T-helper 1 cell treated with Interleukin-12 subunit alpha and Interleukin-12 subunit beta and Interleukin-4 antibody, amounts not matched to agents 30 ng/mL and 1 ng/mL, for 36 hours (primary cell): ENCODE measurements at regions not wholly inside any gene's neighbourhood (a gene's known extent, or its start where the extent isn't known, plus 50 kb on each side); places are given as distances from the start of the nearest gene placed in this dataset.
"Not testable (repeated sequence)": the region's sequence is repeated elsewhere in the genome, so short reads cannot be mapped to it uniquely, and the experiment has no call there.

Source experiments
- intact Hi-C: fragments of 100-400 bp; cut with micrococcal nuclease; formaldehyde crosslinking; loops from one replicate; pipeline ENCODE4 v1.15.1; 2024

DNA sequence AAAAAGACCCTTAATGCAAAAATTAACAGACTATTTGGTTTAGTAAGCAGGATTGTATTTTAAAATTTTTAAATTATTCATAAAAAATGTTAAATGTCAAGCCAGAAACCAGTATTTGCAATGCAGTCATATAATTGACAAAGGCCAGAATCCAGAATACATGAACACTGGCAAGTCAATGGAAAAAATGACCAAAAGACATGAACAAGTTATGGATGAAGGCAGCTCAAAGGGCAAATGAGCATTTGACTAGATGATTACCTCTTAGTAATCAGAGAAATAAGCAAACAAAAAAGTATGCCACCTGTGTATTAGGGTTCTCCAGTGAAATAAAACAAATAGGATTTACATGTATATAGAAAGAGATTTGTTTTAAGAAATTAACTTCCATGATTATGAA lies 80.9 kb upstream of the PLGLB2 start:
- intact Hi-C loops = not testable (repeated sequence)

- intact Hi-C loops = not testable (repeated sequence)
These were observed 79.5 kb upstream of the PLGLB2 start for GRCh38 chr2:87668361-87668760.

DNA sequence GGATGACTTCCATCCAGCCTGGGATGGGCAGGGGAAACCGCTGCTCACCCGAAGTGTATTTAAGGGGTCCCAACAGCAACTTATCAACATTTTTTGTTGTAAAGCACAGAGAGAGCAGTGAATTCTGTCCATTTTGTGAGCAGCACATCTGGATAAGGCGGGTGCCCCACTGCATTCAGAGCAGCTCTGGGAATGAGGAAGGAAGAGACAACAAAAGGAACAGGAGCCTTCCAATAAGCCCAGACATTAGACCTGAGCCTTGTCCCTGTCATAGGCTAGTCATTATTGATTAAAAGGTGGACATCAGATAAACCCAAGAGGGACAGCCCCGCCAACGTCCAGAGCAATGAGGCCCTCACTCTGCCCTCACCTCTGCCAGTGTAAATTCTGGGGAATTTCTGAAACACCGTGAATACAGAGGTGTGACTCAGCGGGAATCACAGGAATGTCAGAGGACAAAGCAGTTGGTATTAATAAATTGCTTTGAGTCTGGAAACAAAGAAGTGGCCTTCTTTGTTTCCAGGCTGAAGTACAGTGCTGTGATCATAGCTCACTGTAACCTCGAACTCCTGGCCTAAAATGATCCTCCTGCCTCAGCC lies 78.2 kb upstream of the PLGLB2 start:
- intact Hi-C loops = not testable (repeated sequence)

DNA sequence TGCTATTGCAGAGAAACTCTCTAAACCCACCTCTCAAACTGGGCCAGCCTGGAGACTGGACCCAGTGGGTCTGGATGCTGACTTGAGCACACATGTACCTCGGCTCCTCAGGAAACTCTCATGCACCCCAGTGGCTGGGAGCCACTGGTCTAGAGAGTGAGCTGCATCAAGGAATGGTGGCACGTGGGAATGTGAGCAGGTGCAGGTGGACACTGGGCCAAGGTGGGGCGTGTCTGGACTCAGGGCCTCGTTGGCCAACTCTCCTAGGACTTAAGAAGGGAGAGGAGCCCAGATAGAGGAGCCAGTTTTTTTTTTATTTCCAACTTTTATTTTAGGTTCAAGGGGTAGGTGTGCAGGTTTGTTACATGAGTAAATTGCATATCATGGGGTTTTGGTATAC lies 75.5 kb upstream of the PLGLB2 start:
- intact Hi-C loops = not testable (repeated sequence)

- intact Hi-C loops = not testable (repeated sequence)
These were observed 73.2 kb upstream of the PLGLB2 start for GRCh38 chr2:87674729-87675128.

DNA sequence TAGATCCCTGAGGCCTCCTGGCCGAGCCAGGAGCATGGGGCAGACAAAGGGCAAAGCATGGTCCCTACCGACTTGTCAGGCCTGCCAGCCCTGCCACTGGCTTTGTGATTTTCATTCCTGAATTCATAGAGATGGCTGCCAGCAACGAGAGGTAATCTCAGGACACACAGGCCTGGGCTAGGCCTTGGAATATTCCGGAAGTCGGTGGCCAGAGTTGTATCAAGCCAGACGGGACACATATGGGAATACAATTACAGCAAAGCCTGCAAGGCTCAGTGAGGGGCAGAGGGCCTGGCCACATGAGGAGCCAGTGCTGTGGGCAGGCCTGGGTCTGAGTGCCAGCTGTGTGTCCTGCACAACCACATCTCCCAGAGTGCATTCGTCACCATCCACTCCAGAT lies 72.4 kb upstream of the PLGLB2 start:
- intact Hi-C loops = not testable (repeated sequence)

DNA sequence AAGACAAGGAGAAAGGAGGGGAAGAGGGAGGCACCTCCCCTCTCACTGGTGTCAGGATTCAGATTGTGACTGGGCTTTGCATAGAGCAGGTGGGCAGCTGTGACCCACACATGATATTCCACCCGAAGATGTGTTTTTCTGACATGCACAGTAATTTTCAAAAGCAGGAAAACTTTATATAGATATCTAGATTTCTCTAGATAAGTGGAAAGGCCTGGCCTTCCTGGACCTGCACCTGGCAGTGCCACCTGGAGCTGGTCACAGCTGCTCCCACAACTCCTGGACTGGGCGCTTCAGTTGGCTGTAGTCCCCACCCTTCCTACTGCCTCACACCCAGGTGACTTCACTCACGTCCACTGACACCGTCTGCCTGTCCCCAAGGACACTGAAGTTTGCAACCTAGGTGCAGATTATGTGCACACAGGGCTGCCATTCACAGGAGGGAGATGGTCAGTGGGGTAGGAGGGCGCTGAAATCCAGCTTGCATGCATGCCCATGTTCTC lies 70.4 kb upstream of the PLGLB2 start:
- intact Hi-C loops = not testable (repeated sequence)

DNA sequence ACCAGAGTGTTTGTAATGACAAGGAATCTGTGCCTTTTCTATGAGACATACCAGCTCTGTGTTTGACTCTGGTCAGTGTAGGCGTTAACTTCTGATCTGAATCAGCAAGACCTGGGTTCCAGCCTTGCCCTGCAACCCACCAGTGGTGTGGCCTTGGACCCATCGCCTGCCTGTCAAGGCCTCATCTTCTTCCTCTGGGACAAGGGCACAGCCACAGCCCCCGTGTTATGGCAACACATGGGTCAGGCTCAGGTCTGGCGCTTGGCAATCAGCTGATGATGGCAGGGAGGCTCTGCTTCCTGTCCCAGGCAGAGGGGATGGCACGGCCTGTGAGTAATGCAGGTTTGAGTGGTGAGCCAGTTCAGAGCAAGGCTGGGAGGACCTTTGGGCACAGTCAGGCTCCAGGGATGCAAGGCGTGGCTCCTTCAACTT lies 69.1 kb upstream of the PLGLB2 start:
- intact Hi-C loops = not testable (repeated sequence)

DNA sequence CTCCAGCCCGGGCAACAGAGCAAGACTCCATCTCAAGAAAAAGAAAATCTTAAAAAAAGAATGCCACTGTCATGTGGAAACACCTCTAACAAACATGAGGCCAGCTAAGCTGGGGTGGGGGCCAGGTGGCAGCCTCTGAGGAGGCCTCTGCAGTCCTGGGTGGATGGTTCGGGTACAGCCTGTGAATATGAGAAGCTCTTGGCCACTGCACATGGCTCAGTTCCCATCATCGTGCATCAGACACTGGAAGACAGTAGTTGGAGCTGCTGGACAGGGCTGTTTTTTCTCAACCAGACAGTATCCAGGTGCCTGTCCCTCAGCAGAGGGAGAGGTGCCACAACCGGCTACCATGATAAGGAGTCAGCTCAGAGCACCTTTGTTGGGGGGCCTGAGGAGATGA lies 67.9 kb upstream of the PLGLB2 start:
- intact Hi-C loops = not testable (repeated sequence)

GRCh38 chr2:87680691-87681090 lies 67.2 kb upstream of the PLGLB2 start:
- intact Hi-C loops = not testable (repeated sequence)

- intact Hi-C loops = not testable (repeated sequence)
These were observed 64.4 kb upstream of the PLGLB2 start for GRCh38 chr2:87683451-87683850.

- intact Hi-C loops = not testable (repeated sequence)
These were observed 63.9 kb upstream of the PLGLB2 start for GRCh38 chr2:87683961-87684360.

- intact Hi-C loops = not testable (repeated sequence)
These were observed 62.3 kb upstream of the PLGLB2 start for GRCh38 chr2:87685558-87685957.

DNA sequence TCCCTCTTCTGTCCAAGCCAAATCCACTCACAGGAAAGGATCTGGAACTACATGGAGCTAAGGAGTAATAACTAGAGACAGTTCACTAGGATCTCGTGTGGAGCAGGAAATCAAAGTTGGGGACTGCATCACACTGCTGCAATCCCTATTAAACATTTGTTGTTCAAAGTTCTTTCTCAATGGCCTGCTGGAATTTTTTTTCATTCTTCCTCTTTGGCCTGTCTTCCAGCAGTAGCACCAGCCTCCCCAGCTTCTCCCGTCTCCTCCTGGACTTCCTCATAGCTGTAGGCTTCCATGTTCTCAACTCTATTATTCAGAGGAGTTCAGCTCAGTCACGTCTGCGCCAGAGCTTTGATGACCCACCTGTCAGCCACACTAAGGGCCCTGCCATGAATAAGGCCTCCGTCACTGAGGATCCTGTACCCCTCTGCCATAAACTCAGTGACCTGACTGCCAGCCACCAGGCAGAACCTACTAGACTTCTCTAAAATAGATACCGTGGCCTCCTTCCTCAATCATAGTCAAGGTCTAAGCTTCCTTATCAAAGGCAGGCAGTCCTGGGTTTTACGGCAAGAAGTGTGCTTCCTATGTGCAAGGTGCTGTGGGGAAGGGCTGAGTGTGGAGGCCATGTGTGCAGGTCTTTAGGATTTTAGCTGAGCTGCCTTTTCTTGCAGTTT lies 60.9 kb upstream of the PLGLB2 start:
- intact Hi-C loops = not testable (repeated sequence)

DNA sequence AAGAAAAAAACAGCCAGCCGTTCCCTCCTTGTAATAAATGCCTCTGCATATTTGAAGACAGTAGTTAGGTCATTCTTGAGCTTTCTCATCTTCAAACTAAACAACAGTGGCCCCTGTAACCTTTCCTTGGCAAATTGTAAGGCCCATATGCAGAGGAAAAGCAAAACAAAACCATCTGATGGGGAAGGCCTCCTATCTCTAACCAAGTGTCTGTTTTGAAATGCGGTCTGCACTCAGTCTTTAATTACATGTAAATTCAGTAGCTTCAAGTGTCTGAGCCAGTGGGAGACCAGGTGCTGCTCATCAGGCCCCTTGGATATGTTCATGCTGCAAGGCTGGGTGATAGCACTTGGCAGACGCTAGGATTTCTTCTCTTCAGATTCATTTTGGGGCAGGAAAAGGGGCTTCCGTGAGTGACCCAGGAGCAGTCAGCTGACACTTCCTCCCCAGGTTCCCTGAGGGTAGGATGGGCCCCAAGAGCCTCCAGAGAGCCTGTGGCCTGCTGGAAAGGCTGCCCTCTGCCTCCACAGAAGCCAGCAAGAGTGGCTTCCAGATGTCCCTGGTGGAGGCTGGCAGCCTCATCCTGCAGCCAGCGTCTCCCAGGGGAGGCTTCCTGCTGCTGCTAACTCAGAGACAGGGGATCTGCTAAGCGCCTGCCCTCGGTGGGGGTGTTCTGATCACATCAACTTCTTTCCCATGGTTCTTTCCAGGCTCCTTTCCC lies 60.2 kb upstream of the PLGLB2 start:
- intact Hi-C loops = not testable (repeated sequence)

DNA sequence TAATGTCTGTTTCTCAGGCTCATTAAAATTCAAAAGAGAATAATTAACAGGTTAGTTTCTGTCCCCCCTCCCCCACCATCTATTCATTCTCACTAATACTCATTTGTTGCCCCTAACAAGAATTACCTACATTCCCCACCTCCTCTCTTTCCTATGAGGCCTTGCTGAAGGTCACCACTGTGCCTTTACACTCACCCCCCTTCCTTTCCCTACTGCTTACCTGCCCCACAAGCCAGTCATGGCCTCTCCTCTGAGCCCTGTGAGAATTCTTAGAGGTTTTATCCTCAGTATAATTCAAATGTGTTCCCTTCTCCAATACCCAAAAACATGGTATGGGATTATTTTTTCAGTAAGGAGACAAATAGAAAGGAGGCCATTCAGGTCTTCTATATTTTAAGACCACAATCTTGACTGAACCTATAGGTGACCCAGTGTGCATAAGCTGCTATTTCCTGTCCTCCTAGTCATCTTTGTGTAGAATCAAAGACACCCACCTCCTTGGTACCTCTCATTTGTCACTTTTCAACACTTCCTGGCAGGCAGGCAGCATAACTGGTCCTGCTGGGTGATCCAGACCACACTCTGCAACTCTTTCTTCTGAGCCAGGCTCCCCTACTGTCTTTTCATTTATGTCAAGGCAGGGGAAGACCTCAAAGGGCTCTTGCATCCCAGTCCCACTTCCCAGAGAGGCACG lies 55.8 kb upstream of the PLGLB2 start:
- intact Hi-C loops = not testable (repeated sequence)

DNA sequence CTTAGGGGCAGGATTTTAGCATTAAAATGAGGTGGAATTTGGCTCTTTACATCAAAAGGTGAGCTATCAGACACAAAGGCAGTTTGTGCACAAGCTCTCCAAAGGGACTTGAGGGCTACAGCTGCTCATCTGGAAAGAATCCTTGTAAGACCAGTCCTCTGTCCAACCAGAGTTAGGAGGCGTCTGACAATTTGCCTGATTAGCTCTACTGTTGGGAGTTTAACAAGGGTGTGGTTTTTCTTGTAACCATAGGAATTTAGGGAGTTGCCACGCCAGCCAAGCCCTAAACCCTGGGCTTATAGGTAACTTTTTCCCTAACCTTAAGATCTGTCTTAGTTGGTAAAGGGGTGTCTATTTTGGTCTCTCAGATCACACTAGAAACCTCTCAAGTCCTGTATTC lies 55.0 kb upstream of the PLGLB2 start:
- intact Hi-C loops = not testable (repeated sequence)

- intact Hi-C loops = not testable (repeated sequence)
These were observed 54.0 kb upstream of the PLGLB2 start for GRCh38 chr2:87693882-87694281.

DNA sequence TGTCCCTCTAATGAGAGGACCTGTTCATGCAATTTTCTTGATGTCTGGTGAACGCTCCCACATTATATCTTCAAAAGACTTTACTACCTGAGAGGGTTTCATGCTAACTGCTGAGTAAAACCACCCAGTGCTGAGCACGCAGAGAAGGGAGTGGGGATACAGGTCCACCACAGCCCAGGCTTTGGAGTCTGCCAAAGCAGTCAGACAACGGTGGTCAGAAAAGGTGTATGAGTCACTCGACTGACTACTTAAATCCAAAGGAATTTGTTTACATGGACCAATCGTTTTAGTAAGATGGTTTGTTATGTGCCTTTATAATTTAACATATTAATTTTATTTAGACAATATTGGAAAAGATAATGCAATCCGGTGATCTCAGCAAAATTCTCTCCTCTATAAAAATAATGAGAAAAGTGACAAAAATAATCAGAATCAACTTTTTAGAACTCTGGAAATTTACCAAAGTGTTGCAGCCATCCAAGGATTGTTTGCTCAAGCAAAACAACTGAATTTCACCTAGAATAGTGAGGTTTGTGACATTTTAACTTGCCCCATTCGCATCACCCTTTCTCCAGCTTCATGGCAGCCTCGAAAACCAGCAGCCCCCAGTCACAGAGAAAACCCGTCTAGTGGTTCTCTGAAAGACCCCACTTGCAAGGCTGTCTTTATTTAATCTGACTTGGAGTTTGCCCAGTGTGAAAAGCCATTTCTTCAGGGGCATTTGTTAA lies 52.1 kb upstream of the PLGLB2 start:
- intact Hi-C loops = not testable (repeated sequence)
